ENCODE measurements at regions not wholly inside any gene's neighbourhood (a gene's known extent, or its start where the extent isn't known, plus 50 kb on each side); places are given as distances from the start of the nearest gene placed in this dataset.

- TF ChIP-seq, protein P1, sequence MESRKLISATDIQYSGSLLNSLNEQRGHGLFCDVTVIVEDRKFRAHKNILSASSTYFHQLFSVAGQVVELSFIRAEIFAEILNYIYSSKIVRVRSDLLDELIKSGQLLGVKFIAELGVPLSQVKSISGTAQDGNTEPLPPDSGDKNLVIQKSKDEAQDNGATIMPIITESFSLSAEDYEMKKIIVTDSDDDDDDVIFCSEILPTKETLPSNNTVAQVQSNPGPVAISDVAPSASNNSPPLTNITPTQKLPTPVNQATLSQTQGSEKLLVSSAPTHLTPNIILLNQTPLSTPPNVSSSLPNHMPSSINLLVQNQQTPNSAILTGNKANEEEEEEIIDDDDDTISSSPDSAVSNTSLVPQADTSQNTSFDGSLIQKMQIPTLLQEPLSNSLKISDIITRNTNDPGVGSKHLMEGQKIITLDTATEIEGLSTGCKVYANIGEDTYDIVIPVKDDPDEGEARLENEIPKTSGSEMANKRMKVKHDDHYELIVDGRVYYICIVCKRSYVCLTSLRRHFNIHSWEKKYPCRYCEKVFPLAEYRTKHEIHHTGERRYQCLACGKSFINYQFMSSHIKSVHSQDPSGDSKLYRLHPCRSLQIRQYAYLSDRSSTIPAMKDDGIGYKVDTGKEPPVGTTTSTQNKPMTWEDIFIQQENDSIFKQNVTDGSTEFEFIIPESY (IDR thresholded peaks at IDR 0.05; ENCODE audit: extremely low read depth, insufficient replicate concordance, low read length), result no peak
- no peak for TF ChIP-seq ELF1 (IDR thresholded peaks at IDR 0.05; ENCODE audit: borderline replicate concordance, low read depth)
- TF ChIP-seq JUND (IDR thresholded peaks at IDR 0.05), result no peak
- no peak for TF ChIP-seq POLR2AphosphoS5 (IDR thresholded peaks at IDR 0.05; ENCODE audit: low read depth, low read length)
Observed at GRCh38 chr7:66296-66695, 126.1 kb upstream of the FAM20C start (continued).

DNA sequence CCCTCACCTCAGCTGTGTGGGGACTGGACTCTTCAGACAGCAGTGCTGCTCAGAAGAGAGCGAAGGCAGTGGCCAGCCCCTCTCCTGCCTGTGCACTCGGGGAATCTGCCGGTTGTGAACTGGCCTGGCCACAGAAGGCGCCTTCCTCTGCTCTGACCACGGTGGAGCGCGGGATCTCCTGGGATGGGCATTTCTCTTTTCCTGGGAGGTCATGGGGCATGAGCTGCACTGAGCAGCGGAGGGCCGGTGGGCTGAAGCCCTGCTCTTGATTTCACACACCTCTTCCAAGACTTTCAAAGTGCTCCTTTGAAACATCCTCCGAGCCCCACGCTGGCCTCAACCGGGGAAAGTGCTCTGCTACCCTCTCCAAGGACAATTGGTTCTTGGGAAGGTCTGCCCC lies 125.6 kb upstream of the FAM20C start:
- RAD21 ChIA-PET (ENCODE audit: low non-redundant PET in 1 of 2, low total read pairs in 2 of 2, uncharacterized antibody in 2 of 2, unreplicated experiment in 2 of 2), result no interaction called here
- DNase-seq (ENCODE audit: low read depth, low spot score) (no peak), ATAC-seq (no peak)
- CTCF ChIA-PET, result no interaction called here
- TF ChIP-seq MAX (IDR thresholded peaks at IDR 0.05), result no peak
- no peak for TF ChIP-seq POLR2AphosphoS5 (IDR thresholded peaks at IDR 0.05; ENCODE audit: low read depth, low read length)
- TF ChIP-seq TCF7L2 (IDR thresholded peaks at IDR 0.05; ENCODE audit: borderline replicate concordance, extremely low read depth, insufficient read depth, insufficient read length), result no peak
- no peak for TF ChIP-seq ZNF274 (IDR thresholded peaks at IDR 0.05; ENCODE audit: low read depth, low read length)
- no peak for TF ChIP-seq ELF1 (IDR thresholded peaks at IDR 0.05; ENCODE audit: borderline replicate concordance, low read depth)
- TF ChIP-seq, protein P1 (IDR thresholded peaks at IDR 0.05; ENCODE audit: extremely low read depth, insufficient replicate concordance, low read length), result no peak
- TF ChIP-seq EGR1 (IDR thresholded peaks at IDR 0.05; ENCODE audit: low read depth), result no peak
- TF ChIP-seq CEBPB (IDR thresholded peaks at IDR 0.05; ENCODE audit: low read depth), result no peak
- no peak for TF ChIP-seq JUND (IDR thresholded peaks at IDR 0.05)
- TF ChIP-seq SIN3A (IDR thresholded peaks at IDR 0.05; ENCODE audit: low read depth), result no peak
- TF ChIP-seq, protein P2, sequence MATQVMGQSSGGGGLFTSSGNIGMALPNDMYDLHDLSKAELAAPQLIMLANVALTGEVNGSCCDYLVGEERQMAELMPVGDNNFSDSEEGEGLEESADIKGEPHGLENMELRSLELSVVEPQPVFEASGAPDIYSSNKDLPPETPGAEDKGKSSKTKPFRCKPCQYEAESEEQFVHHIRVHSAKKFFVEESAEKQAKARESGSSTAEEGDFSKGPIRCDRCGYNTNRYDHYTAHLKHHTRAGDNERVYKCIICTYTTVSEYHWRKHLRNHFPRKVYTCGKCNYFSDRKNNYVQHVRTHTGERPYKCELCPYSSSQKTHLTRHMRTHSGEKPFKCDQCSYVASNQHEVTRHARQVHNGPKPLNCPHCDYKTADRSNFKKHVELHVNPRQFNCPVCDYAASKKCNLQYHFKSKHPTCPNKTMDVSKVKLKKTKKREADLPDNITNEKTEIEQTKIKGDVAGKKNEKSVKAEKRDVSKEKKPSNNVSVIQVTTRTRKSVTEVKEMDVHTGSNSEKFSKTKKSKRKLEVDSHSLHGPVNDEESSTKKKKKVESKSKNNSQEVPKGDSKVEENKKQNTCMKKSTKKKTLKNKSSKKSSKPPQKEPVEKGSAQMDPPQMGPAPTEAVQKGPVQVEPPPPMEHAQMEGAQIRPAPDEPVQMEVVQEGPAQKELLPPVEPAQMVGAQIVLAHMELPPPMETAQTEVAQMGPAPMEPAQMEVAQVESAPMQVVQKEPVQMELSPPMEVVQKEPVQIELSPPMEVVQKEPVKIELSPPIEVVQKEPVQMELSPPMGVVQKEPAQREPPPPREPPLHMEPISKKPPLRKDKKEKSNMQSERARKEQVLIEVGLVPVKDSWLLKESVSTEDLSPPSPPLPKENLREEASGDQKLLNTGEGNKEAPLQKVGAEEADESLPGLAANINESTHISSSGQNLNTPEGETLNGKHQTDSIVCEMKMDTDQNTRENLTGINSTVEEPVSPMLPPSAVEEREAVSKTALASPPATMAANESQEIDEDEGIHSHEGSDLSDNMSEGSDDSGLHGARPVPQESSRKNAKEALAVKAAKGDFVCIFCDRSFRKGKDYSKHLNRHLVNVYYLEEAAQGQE (IDR thresholded peaks at IDR 0.05; ENCODE audit: low read depth), result no peak
- no peak for TF ChIP-seq SRF (IDR thresholded peaks at IDR 0.05; ENCODE audit: low read depth)
- TF ChIP-seq CBX3 (IDR thresholded peaks at IDR 0.05; ENCODE audit: low read depth), result no peak
- TF ChIP-seq YY1 (IDR thresholded peaks at IDR 0.05; ENCODE audit: extremely low read depth, insufficient replicate concordance, low read depth, low read length), result no peak
- TF ChIP-seq SP1 (IDR thresholded peaks at IDR 0.05; ENCODE audit: low read depth), result no peak
- no peak for TF ChIP-seq ZFX (IDR thresholded peaks at IDR 0.05)
- TF ChIP-seq EZH2 (IDR thresholded peaks at IDR 0.05), result no peak
- no peak for TF ChIP-seq EZH2phosphoT487 (IDR thresholded peaks at IDR 0.05; ENCODE audit: borderline replicate concordance)
- Histone ChIP-seq H3K9ac (ENCODE audit: low read length) (no peak overlapping the region), H3K4me1 (ENCODE audit: control insufficient read depth in 1 of 2, insufficient read depth in 2 of 2, low read length in 2 of 2) (no peaks in the 10 kb centered on the region), H3K4me3 (replicated peaks in 1 of 2; ENCODE audit: low read depth in 1 of 2, low read length in 2 of 2) (no peak overlapping the region), H3K9me3 (ENCODE audit: control insufficient read depth in 1 of 2, insufficient read depth in 1 of 2, low read depth in 1 of 2, low read length in 2 of 2) (no peaks in the 10 kb centered on the region), H3K9me2 (ENCODE audit: insufficient read depth) (no peaks in the 10 kb centered on the region), H3K27ac (ENCODE audit: low read depth, low read length) (no peak overlapping the region), H3K4me2 (ENCODE audit: low read length) (no peak overlapping the region), H3K27me3 (ENCODE audit: insufficient read depth, low read length) (no peaks in the 10 kb centered on the region; the same call in 1 of the 2 replicates), H3K79me2 (ENCODE audit: insufficient read depth, low read length) (no peaks in the 10 kb centered on the region), H3K36me3 (ENCODE audit: control insufficient read depth in 1 of 2, insufficient read depth in 2 of 2, low read length in 2 of 2) (no peaks in the 10 kb centered on the region), H4K20me1 (ENCODE audit: insufficient read depth) (no peaks in the 10 kb centered on the region), H2AFZ (ENCODE audit: low read depth, low read length, poor library complexity, severe bottlenecking) (no peak overlapping the region)
- intact Hi-C loops (cut with micrococcal nuclease), result no loop called here
- POLR2A ChIA-PET, result no interaction called here
- no TSS peak for BruUV-seq (replicated peaks)
